T47D (cell line): ENCODE measurements at regions not wholly inside any gene's neighbourhood (a gene's known extent, or its start where the extent isn't known, plus 50 kb on each side); places are given as distances from the start of the nearest gene placed in this dataset.
"Not testable (repeated sequence)": the region's sequence is repeated elsewhere in the genome, so short reads cannot be mapped to it uniquely, and the experiment has no call there.

Experiments used
- DNase-seq, 2 experiments: peaks; one replicate each; pipeline versions ENCODE4 v3.0.0 to v3.0.0-alpha.2; 2011 to 2012; ENCODE audit warnings: low read depth in 1 of 2, low spot score in 1 of 2
- JUND ChIP-seq: IDR thresholded peaks from 2 replicates; pipeline ENCODE4 v1.6.1; 2012; ENCODE audit warnings: low read depth
- in situ Hi-C: cut with HindIII; loops from 2 replicates; pipeline ENCODE4 v1.10.0; 2016; ENCODE audit warnings: low sequenced_read_pairs, low pct_unique_long_range_greater_than_20kb

- DNase-seq, in situ Hi-C loops: not testable (repeated sequence)
Measured at GRCh38 chr12:9420817-9421519, 186.7 kb downstream of the KLRB1 start.

- in situ Hi-C loops, DNase-seq: not testable (repeated sequence)
Measured at GRCh38 chr12:9418669-9419041, 189.1 kb downstream of the KLRB1 start.

GRCh38 chr12:9417947-9418668 is 189.6 kb downstream of the KLRB1 start:
- in situ Hi-C loops, result not testable (repeated sequence)
- DNase-seq, result peak in 1 of 2 experiments; percentile 23

GRCh38 chr12:9417341-9417740 is 190.4 kb downstream of the KLRB1 start:
- not testable (repeated sequence) for DNase-seq

GRCh38 chr12:9416346-9416745 is 191.4 kb downstream of the KLRB1 start:
- in situ Hi-C loops, DNase-seq: not testable (repeated sequence)

More at GRCh38 chr12:9417341-9417740, 190.4 kb downstream of the KLRB1 start:
- in situ Hi-C loops, result not testable (repeated sequence)

DNA sequence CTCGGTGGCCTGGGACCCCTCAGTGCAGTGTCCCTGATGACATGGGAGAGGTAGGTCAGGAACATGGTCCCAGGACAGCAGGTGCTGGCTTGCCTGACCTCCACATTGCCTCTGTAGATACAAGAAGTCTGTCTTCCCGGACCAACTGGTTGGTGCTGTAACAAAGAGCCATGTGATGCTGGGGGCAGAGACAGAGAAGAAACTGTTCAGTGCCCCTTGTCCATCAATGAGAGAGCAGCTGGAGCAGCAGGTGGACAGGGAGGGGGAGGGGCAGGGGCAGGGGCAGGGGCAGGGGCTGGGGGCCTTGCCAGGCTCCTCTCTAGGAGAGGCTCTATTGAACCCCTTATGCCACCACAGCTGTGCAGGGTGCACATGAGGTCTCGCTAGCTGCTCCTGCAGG is 191.8 kb downstream of the KLRB1 start:
- in situ Hi-C loops, DNase-seq: not testable (repeated sequence)

GRCh38 chr12:9413862-9414261 is 193.9 kb downstream of the KLRB1 start:
- DNase-seq, in situ Hi-C loops: not testable (repeated sequence)

DNA sequence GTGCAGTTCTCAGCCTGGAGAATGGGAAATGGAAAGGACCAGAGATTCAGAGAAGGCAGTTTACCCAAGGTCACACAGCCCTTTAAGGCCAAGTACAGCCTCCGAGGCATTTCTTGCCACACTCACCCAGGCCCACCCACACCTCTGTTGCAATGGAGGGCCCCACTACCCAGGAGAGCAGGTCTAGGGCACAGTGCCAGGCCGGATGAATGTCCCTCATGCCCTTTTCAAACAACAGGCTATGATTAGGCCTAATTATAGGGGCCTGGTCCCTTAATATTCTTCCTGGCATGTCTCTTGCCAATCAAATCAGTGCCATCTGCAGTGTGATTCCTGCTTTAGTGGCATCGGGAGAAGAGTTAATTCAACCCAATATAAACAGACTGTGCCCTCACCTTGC is 195.3 kb downstream of the KLRB1 start:
- in situ Hi-C loops, DNase-seq: not testable (repeated sequence)

- in situ Hi-C loops, DNase-seq: not testable (repeated sequence)
Measured at GRCh38 chr12:9411616-9412268, 196.0 kb downstream of the KLRB1 start.

DNA sequence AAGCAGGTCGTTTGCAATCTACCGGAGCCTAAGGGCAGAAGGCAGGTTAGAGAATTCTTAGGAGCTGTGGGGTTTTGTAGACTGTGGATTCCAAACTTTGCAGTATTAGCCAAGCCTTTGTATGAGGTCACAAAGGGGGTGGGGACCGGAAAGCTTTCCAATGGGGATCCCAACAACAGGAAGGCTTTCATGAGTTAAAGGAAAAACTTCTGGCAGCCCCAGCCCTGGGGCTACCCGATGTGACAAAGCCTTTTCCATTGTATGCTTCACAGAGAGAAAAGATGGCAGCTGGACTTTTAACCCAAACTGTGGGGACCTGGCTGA is 199.2 kb upstream of the PZP start:
- DNase-seq, in situ Hi-C loops: not testable (repeated sequence)

- TF ChIP-seq JUND, result no peak
- in situ Hi-C loops, result no loop called here
- DNase-seq, result no peak
Measured at GRCh38 chr12:9406564-9407424, 198.6 kb upstream of the PZP start.

DNA sequence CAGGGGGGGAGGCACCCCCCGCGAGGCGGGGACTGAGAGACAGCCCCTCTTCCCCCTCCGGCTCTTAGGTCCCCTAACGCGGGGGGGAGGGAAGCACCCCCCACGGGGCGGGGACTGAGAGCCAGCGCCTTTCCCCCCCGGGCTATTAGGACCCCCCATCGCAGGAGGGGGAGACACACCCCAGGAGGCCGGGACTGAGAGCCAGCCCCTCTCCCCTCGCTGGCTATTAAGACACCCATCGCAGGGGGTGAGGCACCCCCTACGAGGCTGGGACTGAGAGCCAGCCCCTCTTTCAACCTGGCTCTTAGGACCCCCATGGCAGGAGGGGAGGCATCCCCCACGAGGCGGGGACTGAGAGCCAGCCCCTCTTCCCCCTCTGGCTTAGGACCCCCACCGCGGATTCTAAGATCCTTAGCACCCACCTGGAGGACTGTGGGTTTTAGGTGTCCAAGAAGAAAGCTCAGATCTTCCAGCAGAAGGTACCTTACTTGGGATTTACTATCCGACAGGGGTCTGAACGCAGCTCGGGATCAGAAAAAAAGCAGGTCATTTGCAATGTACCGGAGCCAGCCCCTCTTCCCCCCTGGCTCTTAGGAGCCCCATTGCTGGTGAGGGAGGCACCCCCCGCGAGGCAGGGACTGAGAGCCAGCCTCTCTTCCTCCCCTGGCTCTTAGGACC is 197.8 kb upstream of the PZP start:
- in situ Hi-C loops, result no loop called here

More for the DNA sequence above, 197.8 kb upstream of the PZP start:
- no peak for DNase-seq
- TF ChIP-seq JUND, result no peak
